Astrocyte of the spinal cord (primary cell): ENCODE measurements at regions not wholly inside any gene's neighbourhood (a gene's known extent, or its start where the extent isn't known, plus 50 kb on each side); places are given as distances from the start of the nearest gene placed in this dataset.

Experiments used
- DNase-seq: peaks from one replicate; pipeline ENCODE4 v3.0.0; 2011; ENCODE audit warnings: low read depth, low spot score
- H3K4me3 ChIP-seq: 2 replicates; pipeline ENCODE4 v1.5.1; 2011; ENCODE audit warnings: low read depth, mild to moderate bottlenecking, low read length, moderate library complexity
- in situ Hi-C: cut with HindIII; loops from 2 replicates; pipeline ENCODE4 v1.10.0; 2017; ENCODE audit warnings: low sequenced_read_pairs
- TF ChIP-seq, protein P1 (sequence below): IDR thresholded peaks from 2 replicates; pipeline ENCODE4 v1.5.1; 2012; ENCODE audit warnings: low read depth, mild to moderate bottlenecking, low read length, inconsistent platforms

DNA sequence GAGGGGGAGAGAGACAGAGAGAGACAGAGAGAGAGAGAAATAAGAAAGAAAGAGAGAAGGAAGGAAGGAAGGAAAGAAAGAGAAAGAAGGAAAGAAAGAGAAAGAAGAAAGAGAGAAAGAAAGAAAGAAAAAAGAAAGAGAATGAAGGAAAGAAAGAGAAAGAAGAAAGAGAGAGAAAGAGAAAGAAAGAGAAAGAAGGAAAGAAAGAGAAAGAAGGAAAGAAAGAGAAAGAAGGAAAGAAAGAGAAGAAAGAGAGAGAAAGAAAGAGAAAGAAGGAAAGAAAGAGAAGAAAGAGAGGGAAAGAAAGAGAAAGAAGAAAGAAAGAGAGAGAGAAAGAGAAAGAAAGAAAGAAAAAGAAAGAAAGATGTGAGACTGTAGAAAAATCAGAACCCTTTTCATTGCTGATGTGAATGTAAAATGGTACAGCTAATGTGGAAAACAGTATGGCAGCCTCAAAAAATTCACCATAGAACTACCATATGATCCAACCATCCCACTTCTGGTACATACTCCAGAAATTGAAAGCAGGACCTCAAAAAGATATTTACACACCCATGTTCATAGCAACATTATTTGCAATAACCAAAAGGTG is 203.4 kb upstream of the POU3F3 start:
- DNase-seq, result no peak
- no peak overlapping the region for H3K4me3 ChIP-seq
- in situ Hi-C loops, result no loop called here
- TF ChIP-seq, protein P1, sequence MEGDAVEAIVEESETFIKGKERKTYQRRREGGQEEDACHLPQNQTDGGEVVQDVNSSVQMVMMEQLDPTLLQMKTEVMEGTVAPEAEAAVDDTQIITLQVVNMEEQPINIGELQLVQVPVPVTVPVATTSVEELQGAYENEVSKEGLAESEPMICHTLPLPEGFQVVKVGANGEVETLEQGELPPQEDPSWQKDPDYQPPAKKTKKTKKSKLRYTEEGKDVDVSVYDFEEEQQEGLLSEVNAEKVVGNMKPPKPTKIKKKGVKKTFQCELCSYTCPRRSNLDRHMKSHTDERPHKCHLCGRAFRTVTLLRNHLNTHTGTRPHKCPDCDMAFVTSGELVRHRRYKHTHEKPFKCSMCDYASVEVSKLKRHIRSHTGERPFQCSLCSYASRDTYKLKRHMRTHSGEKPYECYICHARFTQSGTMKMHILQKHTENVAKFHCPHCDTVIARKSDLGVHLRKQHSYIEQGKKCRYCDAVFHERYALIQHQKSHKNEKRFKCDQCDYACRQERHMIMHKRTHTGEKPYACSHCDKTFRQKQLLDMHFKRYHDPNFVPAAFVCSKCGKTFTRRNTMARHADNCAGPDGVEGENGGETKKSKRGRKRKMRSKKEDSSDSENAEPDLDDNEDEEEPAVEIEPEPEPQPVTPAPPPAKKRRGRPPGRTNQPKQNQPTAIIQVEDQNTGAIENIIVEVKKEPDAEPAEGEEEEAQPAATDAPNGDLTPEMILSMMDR, result no peak

DNA sequence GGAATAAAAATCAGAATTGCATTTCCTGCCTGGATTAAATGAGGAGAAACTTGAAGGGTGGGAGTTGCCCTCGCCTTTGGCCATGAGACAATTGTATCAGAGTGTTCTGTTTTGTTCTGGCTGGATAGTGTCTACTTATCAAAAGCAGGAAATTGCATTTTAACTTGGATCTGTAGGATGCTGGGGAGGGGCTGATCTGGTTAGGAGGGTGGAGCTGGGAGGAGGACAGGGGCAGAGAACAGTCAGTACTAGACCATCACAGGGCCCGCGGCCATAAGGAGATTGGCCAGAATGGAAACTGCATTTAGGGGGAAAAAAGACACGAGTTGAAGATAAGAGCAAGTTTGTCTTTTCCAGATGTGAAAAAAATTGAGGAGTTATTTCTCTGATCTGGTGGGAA is 199.1 kb upstream of the POU3F3 start:
- DNase-seq, result no peak
- TF ChIP-seq, protein P1, result no peak
- in situ Hi-C loops, result no loop called here
- no peak overlapping the region for H3K4me3 ChIP-seq

DNA sequence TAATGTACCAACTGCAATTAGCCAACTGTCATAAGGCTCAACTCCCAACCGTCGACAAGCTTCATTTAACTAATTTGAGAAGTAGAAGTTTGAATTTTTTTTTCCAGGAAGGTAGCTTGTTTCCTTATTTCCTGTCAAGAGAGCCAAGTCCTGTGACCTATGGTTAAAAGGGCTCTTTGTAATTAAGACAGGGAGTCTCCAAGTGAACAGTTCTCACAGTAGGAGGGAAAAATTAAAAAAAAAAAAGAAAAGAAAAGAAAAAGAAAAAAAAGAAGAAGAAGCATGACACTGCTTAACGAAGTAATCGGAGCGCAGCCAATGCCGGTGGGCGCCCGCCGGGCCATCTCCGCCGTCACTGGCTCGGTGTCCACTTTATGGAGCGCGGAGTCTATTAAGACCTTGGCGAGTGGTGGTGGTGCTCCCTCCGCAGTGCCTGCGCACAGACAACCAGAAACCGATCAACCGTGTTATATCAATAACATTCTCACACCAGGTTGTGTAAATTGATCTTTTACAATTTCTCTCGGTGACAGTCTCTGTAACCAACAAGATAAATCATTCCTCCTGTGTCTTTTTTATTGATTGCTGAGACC is 197.2 kb upstream of the POU3F3 start:
- no peak overlapping the region for H3K4me3 ChIP-seq
- in situ Hi-C loops, result no loop called here
- TF ChIP-seq, protein P1, result no peak
- no peak for DNase-seq

DNA sequence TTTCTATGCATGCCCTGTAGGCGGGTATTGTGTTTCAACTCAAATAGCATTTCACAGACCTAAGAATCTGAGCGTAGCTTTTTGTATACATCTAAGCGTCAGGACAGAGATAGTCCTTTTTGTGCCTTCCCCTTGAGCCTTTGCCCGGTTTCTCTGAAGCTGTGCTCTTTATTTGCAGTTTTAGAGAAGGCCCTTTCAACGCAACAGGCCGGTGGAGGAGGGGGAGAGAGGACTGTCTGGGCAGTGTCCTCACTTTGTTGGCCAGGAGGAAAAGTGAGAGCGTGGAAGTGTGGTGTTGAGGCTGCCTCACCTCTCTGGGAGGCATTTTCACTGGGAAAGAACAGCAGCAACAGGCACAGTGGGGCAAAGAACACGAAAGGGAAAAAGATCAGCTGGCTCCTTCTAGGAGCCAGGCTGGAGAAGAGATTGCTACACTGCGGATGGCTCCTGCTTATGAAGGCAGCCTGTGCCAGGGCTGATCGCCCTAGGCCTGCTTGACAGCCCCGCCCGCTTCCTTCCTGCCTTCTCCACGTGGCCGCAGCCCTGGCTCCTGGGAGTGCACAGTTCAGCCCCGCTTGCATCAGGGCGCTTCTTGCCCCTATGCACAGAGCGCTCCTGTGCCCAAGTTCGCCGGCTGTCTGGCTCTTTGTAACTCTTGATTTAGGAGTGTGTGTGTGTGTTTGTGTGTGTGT is 195.6 kb upstream of the POU3F3 start:
- H3K4me3 ChIP-seq, result no peak overlapping the region
- in situ Hi-C loops, result no loop called here
- DNase-seq, result no peak
- TF ChIP-seq, protein P1, result no peak

DNA sequence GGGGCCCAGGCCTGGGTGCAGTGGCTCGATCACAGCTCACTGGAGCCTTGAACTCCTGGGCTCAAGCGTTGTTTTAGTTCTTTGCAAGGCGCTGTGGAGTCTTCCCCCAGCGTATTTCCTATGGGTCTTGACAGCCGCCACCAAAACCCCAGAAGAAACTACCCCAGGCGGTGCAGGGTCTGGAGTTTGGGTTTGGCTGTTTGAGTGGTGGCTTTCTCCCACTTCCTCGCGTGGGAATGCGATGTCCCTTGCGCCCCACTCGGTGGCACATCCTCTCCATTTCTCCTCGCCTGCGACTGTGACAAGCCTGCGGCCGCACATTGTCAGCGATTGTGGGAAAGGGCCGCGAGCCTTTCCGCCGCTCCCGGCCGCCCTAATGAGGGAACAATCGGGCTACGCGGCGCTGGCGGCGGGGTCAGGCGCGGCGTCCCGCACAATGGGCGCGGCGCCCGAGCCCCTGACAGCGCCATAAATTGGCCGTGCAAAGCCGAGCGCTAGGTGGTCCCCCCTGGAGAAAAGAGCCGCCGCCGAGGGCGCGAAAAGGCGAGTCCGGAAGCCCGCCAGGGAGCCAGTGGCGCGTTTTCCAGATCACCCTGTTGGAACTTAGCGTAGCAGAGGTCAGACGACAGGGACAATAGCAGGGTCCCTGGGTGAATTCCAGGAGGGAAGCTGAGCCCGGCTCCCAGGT is 194.9 kb upstream of the POU3F3 start:
- in situ Hi-C loops, result no loop called here
- TF ChIP-seq, protein P1, result no peak
- DNase-seq, result no peak
- H3K4me3 ChIP-seq, result peak overlapping the region; percentile 25

DNA sequence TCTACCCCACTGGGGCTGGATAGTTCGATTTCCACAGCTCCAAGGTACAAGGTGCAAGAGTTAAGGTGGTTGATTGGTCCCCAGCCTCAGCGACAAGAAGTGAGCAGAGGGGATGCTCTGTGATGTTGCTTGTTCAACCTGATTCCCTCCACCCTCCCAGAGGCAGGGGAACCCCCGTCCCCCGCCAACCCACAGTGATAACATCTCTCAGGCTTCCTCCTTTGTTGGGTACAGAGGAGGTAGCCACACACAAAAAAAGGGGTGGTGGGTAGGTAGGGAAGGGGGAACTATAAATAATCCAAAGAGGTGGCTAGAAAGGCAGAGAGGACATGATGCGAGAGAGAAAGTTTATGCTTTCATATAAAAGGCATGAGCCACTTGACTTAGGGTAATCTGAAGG is 192.9 kb upstream of the POU3F3 start:
- in situ Hi-C loops, result no loop called here
- TF ChIP-seq, protein P1, result no peak
- no peak overlapping the region for H3K4me3 ChIP-seq
- no peak for DNase-seq
